NCI-H2029 treated with DMSO at 0.1 percent for 48 hours (cell line): ENCODE measurements at regions not wholly inside any gene's neighbourhood (a gene's known extent, or its start where the extent isn't known, plus 50 kb on each side); places are given as distances from the start of the nearest gene placed in this dataset.

Source experiments
- DNase-seq: peaks from one replicate; lab custom pipeline; 2025; lab: John Stamatoyannopoulos, UW

DNA sequence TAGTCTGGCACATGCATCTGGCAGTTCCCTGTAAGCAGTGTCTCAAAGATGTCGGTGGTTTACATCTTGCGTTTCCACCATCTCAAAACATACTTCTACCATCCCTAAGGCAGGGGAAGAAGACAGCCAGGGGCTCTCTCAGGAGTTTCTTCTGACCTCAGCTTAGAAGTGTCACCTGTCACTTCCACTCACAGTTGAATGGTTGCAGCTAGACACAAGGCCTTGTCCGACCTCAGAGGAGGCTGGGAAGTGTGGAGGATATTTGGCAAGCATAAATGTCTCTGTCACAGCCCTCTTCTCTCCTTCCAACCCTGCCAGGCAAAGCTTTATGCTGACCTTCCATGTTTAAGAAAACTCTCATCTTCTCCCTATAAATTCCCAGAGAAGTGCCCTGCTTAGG, 193.3 kb downstream of the HERPUD2 start:
- no peak for DNase-seq

DNA sequence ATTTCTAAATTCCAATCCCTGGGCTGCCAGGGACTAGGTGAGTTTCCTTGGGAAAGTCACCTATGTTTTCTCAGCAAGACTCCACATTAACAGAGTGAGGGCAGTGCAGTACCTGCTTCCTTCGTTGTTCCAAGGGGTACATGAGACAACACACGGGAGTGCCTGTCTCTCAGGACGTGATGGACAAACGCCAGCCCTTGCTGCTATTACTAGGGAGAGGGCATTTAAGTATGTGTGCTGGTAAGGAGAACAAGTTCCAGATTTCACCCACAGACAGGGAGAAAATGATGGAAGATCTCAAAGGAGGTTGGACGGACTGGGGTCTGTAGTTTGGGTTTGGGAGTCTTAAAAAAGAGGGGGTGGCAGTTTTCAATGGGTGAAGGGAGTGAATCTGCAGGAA, 195.7 kb downstream of the HERPUD2 start:
- DNase-seq: no peak

DNA sequence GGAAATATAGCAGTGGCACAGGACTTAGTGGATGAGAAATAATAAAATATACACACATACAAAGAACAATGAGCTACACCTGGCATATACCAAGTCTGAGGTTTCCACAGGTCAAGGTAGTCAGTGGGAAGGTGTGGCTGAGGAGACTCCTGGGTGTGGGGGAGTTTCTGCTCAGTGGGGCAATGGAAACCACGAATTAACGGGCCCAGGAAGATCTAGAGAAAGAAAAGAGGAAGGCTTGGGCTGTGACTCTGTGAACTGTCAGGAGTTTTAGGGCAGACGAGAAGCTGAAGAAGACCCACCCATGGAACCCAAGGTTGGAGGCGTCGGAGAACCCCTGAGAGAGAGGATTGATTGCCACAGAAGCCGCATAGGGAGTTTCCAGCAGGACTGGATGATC, 196.5 kb downstream of the HERPUD2 start:
- DNase-seq: no peak

DNA sequence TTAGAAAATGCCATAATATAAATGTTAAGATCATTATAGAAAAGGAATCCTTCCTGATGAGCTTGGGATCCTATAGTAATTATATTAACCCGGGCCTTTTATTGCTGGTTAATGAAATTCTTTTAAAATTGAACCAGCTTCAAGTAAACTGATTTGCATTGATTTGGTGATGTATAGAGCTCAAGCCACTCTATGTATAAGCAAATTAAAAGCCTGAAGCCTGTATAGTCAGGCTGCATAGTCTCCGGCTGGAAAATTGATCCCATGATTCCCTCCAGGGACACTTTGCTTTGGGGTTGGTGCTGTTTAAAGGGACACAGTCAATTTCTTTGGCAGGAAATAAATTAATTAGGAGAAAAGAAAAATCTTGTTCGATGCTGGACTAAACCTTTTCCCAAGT, 199.1 kb downstream of the HERPUD2 start:
- DNase-seq: no peak

DNA sequence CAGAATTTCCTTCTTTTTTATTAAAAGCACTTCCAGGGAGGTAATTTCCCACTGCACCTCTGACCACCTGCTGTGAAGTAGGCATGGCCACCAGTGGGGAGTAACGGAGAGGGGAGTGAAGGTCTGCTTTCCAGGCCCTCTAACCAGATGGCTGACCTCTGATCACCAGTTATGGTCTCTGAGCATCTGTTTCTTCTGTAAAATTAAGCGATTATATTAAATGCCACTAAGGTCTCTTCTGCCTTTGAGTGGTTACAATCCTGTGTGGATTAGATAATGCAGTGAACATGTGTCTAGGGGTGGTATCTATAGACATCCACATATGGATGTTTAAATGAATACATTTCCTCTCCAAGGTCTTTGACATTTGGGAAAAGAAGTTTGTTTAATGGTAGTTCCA, 199.6 kb downstream of the HERPUD2 start:
- no peak for DNase-seq

DNA sequence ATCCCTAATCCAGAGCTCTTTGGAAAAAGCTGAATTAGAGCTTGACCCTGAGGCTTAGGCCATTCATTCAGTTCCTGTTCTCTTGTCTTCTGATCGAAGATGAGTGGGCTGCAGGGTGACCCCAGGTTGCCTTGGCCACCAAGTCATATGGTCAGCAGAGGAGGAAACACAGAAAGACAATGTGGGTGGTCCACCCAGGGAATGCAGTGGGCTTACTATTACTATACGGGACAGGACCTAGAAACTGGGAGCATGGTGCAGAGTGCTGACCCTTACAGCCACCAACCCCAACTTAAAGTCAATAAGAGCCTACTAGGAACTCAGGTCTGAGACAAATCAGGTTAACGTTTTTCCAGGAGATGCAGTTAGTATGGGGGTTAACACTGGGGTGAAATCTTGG, 200.5 kb downstream of the HERPUD2 start:
- no peak for DNase-seq

DNA sequence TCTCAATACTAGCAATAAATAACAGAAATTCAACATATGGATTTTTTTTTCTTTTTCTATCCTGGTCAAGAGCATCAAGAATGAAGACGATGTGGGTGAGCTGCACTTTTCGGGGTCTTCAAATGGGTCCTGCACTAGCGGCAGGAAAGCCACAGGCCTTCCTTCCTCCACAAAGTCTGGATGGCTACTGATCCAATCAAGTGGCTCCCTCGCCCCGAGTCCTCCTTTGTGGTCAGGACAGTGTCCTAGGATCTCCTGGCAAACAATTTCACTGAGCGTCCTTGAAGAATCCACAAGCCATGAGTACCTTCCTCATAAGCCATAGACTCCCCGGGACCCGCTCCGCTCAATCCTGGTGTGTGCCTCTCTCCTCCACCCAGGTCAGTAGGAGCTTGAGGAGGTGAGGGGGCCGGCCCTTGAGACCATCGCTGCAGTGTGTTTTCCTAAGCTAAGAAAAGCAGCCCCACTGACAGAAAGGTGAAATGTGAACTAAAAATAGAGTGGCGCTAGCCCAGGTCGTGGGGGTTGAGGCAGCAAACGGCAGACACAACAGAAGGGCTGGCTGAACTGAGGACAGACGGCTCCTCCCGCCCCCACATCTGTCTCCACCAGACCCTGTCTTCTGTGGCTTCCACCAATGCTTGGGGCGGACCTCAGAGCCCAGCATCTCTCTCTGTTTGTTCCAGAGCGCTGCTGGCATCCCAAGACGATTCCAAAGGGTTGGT, 202.3 kb downstream of the HERPUD2 start:
- no peak for DNase-seq

DNA sequence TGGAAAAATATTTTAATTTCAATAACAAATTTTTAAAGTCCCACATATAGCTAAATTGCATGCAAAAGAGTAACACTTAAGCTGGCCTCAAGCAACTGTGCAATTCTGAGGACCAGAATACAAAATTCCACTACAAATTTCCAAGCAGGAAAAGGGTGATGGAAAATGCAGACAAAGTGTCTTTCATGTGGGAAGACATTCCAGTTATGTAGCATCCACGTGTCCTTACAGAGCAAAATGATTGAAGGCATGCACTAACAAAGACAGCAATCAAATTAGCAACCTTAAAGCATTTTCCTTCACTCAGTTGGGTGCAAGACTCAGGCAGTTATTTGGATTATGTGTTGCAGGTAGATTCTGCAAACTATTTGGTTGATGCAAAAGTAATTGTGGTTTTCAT, 203.7 kb downstream of the HERPUD2 start:
- DNase-seq: no peak

DNA sequence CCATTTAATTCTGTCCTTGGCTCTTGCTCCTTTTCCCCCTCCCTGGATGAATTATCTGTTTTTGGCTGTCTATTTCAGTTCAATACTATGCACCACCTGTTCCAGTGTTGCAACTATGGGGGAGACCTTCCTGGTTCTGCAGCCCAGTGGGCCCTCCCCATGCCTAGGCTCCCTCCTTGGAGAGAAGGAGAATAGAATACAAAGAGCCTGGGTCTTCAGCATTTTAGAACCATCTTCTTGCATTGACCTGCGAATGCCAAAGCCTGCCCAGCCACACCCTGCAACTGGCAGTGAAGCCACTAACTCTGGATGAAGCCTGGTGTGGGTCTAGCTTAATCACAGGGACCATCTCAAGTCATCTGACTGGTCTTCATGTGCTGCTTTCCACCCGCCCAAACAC, 207.1 kb downstream of the HERPUD2 start:
- no peak for DNase-seq

DNA sequence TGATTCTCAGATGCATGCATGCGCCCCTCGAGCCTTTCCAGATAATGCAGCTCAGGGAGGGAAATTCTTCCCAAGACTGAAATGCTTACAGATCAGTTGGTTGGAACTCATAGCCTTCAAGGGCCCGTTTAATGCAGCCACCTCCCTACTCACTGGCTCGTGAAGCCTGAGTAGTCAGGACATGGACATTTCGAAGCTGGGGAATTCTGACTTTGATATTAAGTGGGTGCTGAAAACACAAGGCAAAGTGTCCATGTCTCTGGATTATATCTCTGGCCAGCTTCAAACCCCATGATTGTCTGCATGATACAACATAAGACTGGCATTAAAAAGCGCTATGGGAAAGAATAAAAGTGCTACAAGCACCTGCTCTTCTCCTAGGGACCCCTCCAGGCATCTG, 207.5 kb downstream of the HERPUD2 start:
- DNase-seq: no peak

DNA sequence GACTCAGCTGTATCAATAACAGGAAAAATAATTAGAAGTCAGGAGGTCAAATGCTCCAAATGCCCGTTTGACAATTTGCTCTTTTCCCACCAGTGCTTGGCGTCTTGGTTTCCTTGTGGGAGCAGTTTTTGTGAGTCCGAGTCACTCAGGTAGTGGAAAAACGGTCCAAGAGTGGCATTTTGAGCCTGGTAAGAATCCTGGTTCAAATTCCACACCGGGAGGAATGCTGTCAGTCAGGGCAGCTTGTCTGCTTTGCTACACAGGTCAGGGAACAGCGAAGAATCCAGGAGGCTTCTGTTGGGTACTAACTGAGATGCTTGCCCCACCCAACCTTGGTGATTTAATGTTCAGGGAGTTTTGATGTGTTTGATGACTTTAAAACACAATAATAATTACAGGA, 209.5 kb downstream of the HERPUD2 start:
- no peak for DNase-seq

DNA sequence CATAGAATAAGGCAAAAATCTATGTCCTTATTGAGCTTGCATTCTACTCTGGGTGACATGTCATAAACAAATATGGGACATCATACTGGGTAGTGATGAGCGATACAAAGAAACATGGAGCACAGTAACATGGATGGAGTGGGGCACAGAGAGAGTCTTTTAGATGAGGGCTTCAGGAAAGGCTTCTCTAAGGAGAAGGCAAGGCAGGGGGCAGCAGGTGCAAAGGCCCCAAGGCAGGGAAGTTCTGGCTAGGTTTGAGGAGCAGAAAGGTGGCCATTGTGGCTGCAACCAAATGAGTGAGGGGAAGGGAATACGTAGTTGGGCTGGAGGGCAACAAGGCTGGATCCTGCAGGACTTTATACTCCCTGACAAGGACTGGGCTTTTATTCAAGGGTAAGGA, 211.4 kb downstream of the HERPUD2 start:
- DNase-seq: no peak

DNA sequence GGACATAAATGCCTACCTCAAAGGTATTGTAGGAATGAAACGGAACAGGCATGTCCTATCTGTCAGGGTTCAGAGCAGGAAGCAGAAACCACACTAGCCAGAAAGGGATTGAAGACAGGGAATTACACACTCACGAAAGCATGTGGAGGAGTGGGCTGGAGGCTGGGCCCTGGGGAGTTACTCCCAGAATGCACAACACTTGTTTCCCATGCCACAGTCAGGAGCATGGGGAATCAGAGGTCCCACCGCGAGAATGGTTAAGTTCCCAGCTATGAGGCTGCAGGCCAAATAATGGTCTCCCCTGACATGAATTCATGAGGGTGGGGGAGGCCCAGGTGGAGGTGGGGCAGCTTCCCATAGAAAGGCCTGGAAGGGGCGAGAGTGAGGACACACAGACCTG, 212.7 kb downstream of the HERPUD2 start:
- DNase-seq: no peak

DNA sequence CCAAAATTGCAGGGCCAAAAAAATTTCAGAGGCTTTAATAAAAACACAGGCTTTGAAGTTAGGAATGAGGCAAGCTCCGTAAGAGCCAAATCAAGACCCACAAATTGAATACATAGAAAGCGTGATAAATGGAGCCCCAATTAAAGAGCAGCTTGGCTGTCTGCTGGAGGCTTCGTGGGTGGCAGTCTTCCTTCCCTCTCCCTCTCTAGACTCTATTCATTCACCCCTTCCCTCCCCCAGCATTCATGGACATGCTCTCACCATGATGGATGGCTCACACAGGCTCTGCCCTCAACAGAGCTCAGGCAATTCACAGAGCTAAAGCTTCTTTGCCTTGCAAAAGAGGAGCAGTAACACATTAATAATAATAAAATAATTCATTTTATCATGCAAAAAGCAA, 214.1 kb downstream of the HERPUD2 start:
- no peak for DNase-seq

DNA sequence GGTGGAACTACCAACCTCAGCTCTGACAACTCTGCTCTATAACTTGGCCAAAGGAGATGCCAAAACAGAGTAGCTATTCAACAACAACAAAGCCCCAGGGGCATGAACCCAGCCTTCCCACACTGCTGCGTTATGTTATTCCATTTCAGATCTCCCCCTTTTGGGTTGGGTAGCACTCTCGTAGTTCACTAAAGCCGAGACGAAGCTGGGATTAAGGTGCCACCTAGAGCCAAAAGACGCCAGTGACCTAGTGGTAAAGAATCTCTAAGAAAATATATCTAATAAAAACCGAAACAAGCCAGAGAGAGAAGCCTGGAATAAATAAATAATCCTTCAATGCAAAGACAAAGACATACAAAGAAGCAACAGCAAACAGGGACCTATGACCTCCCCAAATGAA, 217.3 kb downstream of the HERPUD2 start:
- no peak for DNase-seq

DNA sequence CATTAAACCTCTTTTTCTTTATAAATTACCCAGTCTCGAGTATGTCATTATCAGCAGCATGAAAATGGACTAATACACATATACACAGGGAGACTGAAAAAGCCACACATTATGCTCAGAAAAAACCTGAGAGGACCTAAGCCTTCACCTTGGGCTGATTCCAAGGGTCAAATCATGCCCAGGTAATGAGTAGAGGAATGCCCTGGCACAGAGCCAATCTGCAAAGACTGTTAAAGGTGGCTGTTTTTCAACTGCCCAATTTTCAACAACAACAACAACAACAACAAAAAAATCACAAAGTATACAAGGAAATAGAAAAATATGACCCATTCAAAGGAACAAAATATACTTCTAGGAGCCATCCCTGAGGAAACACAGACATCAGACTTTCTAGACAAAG, 220.2 kb upstream of the TBX20 start:
- DNase-seq: no peak

DNA sequence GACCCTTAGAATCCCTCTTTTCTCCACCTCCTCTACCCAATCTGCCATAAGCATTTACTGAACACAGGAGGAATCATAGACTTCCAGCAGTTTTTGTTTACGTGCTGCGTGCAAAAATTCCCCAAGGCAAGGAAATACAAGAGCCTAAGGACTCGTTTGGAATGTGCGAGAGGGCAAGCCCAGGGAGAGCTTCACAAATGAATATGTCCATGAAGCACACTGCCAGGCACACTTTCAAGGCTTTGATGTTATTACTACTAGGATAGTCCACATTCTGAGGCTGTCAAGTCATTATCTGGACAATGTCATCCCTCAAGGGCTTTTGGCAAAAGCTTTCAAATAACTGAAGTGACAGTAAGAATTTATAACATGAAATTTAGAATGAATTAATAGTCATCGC, 214.7 kb upstream of the TBX20 start:
- DNase-seq: no peak

DNA sequence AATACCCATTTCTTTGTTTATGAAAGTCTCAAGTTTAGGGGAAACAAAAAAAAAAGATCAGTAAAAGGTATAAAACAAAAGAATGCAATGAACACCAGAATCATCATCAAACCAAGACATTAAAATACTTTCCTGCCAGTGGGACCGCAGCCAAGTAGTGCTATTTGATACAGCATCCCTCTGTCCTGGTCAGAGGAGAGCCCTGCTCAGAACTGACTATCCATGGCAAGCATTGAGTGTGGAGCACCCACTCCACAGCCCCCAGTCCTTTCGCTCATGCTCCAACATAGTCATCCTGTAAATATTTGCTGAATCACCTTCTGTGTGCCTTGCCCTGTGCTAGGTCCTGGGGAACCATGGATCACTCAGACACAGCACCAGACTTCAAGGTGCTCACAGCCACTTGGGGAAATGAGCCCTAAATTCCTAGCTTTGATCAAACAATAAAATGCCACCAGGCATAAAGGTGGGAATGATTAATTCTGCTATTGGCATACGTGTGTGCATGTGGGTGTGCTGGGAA, 213.6 kb upstream of the TBX20 start:
- DNase-seq: no peak

DNA sequence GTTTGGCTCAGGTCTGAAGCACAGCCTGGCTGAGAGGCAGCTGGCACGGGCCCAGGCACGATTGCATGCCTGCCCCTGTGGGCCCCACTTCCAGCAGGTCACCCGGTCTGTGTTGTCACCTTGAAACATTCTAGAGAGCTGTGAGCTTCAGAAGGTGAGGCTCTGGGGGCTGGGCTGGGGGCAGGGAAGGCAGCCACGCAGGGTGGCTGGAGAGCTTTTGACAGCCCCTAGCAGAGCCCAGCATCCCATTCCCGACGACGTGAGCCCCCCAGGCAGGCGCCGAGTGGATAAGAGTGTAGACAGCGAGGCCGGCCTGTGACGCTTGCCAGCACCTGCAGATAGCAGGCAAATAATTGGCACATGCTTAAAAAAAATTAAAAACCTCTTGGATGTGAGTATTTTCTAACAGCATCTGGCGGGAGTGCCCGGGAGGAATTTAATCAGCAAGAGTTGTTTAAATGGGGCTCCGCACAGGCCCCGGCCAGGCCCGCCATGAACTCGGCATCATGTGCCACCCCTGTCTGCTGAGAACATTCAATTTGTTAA, 212.0 kb upstream of the TBX20 start:
- DNase-seq: no peak

DNA sequence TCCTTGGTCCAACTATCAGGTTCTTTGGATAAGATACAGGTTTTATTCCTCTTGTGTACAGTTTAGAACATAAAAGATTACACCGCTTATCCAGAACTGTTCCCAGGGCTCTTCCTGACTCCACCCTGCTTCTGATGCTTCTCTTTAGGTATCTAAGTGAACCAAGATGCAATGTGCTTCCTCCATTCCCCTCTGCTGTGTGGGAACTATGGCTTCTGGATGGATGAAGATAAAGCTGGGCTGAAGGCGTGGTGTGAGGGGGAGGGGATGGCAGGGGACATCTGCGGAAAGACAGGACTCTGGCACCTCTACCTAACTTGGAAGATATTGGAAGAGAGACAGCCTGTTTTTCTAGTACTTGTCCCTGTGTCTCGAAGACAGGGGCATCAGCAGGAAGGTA, 209.9 kb upstream of the TBX20 start:
- no peak for DNase-seq

DNA sequence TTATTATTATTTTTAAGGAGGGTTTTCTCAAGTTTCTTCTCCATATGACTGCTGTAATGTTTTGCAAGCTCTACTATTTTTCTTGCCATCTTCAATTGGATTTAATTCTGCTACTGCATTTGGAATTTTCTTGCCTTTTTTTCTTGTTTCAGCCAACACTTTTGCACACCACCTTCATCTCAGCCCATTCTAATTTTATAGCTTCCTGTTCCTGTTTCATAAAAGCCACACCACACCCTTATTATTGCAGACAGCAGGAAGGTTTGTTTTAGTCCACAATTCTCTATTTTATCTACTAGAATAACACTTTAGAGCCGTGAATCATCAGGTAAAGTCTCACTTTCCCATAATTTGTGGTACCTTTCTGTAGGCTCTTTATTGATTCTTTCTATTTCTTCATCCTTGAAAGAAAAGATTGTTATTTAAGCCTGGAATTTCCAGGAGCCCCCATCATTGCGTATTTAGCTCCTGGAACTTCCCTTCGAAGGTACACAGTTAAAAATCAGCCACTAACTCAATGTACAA, 209.3 kb upstream of the TBX20 start:
- no peak for DNase-seq

DNA sequence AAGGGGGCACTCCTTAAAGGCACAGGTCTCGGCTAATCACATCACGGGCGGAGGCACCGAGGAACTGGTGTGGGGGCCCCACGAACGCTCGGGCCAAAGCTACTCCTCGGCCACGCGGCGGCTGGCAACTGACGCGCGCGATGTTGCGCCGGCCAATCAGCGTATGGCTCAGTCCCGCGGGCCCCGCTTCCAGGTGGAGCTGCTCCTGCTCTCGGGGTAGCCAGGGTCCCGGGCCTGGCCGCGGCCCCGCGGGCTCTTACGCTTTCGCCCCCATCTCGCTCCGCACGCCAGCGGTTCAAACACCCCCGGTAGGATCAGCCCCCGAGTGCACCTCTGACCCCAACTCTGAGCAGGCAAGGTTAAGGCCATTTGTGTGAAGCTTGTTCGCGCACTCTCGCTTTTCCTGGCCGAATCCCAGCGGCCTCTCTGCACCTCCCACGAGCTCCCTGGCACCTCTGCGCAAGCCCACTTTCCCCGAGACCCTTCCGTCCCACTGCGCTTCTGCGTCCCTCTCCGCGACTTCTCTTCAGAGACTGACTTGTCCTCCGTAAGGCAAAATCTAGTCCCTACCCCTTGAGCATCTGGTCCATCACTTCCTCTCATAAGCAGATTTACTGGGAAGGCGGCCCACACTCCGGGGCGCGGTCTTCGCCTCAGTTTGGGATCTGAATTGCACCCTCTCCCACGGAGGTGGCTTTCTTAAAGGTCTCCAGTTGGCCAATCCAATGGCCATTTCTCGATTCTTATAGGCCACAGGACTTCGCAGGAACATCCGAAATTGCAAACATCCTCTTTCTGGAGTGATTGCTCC, 200.9 kb upstream of the TBX20 start:
- DNase-seq: no peak
